ENCODE measurements at regions not wholly inside any gene's neighbourhood (a gene's known extent, or its start where the extent isn't known, plus 50 kb on each side); places are given as distances from the start of the nearest gene placed in this dataset.

GRCh38 chr3:24573576-24573975 is 78.9 kb upstream of the THRB start:
- no peak for FAIRE-seq
- in situ Hi-C loops (cut with MboI), result no loop called here
- 25% methylated on average over 5 of the region's 5 CpGs for WGBS (ENCODE audit: insufficient coverage, insufficient replicate concordance, low lambda C conversion rate, missing lambda C conversion rate)

More at GRCh38 chr3:24573576-24573975, 78.9 kb upstream of the THRB start:
- TF ChIP-seq CBFB (IDR thresholded peaks at IDR 0.05; ENCODE audit: low read depth), result no peak
- no peak for TF ChIP-seq SUZ12 (IDR thresholded peaks at IDR 0.05; ENCODE audit: unreplicated experiment)
- no peak for TF ChIP-seq ZNF592 (IDR thresholded peaks at IDR 0.05)
- no peak for TF ChIP-seq ZZZ3 (IDR thresholded peaks at IDR 0.05; ENCODE audit: control insufficient read depth, insufficient read length, low read depth)
- TF ChIP-seq TCF7 (IDR thresholded peaks at IDR 0.05; ENCODE audit: borderline replicate concordance), result no peak
- TF ChIP-seq TBL1XR1 (IDR thresholded peaks at IDR 0.05; ENCODE audit: low read depth, low read length), result no peak
- no peak for TF ChIP-seq SMC3 (IDR thresholded peaks at IDR 0.05; ENCODE audit: borderline replicate concordance, low read length)
- no peak for TF ChIP-seq SRF (IDR thresholded peaks at IDR 0.05; ENCODE audit: low read depth in 2 of 2, low read length in 2 of 2)
- no peak for TF ChIP-seq STAT1 (conservative IDR thresholded peaks at IDR 0.05)
- TF ChIP-seq NFYB (IDR thresholded peaks at IDR 0.05; ENCODE audit: insufficient read depth, low read depth, low read length), result no peak
- TF ChIP-seq SMAD1 (IDR thresholded peaks at IDR 0.05; ENCODE audit: low read depth, partially characterized antibody), result no peak
- no peak for TF ChIP-seq CHD4 (IDR thresholded peaks at IDR 0.05)
- TF ChIP-seq SKIL (IDR thresholded peaks at IDR 0.05; ENCODE audit: low read depth, poor library complexity, severe bottlenecking), result no peak
- TF ChIP-seq ZNF687 (IDR thresholded peaks at IDR 0.05), result no peak
- ChIA-PET POLR2A (no interaction called here), RAD21 (ENCODE audit: unreplicated experiment) (no interaction called here), CTCF (no interaction called here), SMC1A (ENCODE audit: uncharacterized antibody, unreplicated experiment) (interaction anchor here (0.6 to 1.2 kb wide), 2 partner anchors 14 to 616 kb away, joined by 3 to 4 read pairs; no protein-coding TSS in a partner anchor)
- no TSS peak for BruUV-seq (replicated peaks)
- Histone ChIP-seq H4K20me1 (ENCODE audit: control insufficient read depth, insufficient read depth) (no peaks in the 10 kb centered on the region), H3K4me1 (ENCODE audit: control insufficient read depth, insufficient read depth, low read length) (no peaks in the 10 kb centered on the region), H3K4me2 (ENCODE audit: control insufficient read depth, insufficient read depth) (no peak overlapping the region), H3K9ac (ENCODE audit: control insufficient read depth, insufficient read depth, low read length) (no peak overlapping the region), H2AFZ (ENCODE audit: control insufficient read depth, low read depth, low read length) (no peak overlapping the region), H3K79me2 (ENCODE audit: control insufficient read depth, insufficient read depth, low read length) (no peaks in the 10 kb centered on the region), H3K9me3 (replicated peaks; ENCODE audit: control insufficient read depth, insufficient read depth, low read length) (no peaks in the 10 kb centered on the region), H3K36me3 (ENCODE audit: control insufficient read depth in 2 of 2, insufficient read depth in 2 of 2, low read length in 1 of 2) (no peaks in the 10 kb centered on the region), H3K27me3 (replicated peaks in 1 of 2; ENCODE audit: control insufficient read depth in 2 of 2, insufficient read depth in 2 of 2, low read length in 1 of 2) (no peaks in the 10 kb centered on the region), H3K27ac (ENCODE audit: control insufficient read depth, insufficient read depth) (no peak overlapping the region), H3K4me3 (no peak overlapping the region)
- DNase-seq (ENCODE audit: low read depth, low spot score), result no peak
- no peak for ATAC-seq
- intact Hi-C loops (cut with micrococcal nuclease; ENCODE audit: unreplicated experiment), result no loop called here

Measured in GM12878 (cell line).